ENCODE measurements at regions not wholly inside any gene's neighbourhood (a gene's known extent, or its start where the extent isn't known, plus 50 kb on each side); places are given as distances from the start of the nearest gene placed in this dataset.
A peak's percentile ranks its signal among the peaks of the same experiment; 100 is the strongest.

GRCh38 chr16:85416228-85417109 is 196.7 kb upstream of the GSE1 start:
- peaks cover 7% of the 10 kb centered on the region for H3K79me2 ChIP-seq
- no peak overlapping the region for H3K4me3 ChIP-seq
- peaks cover 11% of the 10 kb centered on the region for H3K4me1 ChIP-seq (ENCODE audit: insufficient read depth)
- no peaks in the 10 kb centered on the region for H3K27me3 ChIP-seq
- H3K27ac ChIP-seq: no peak overlapping the region
- H4K20me1 ChIP-seq (ENCODE audit: insufficient read depth, poor library complexity, severe bottlenecking): no peaks in the 10 kb centered on the region
- H3K36me3 ChIP-seq (replicated peaks; ENCODE audit: insufficient read depth, low read depth): no peaks in the 10 kb centered on the region
- H3K9me3 ChIP-seq (ENCODE audit: low read depth): no peaks in the 10 kb centered on the region
- 74% methylated on average over 24 of the region's 24 CpGs for WGBS (ENCODE audit: low lambda C conversion rate, missing lambda C conversion rate)
- peak; percentile 58 for TF ChIP-seq CTCF (IDR thresholded peaks at IDR 0.05; ENCODE audit: poor library complexity)
- no peak for TF ChIP-seq EZH2 (IDR thresholded peaks at IDR 0.05; ENCODE audit: borderline replicate concordance)
- DNase-seq (ENCODE audit: low spot score): peak; percentile 67
- no peaks in the 10 kb centered on the region for H3K9me2 ChIP-seq (replicated peaks; ENCODE audit: insufficient read depth)
- H3K4me2 ChIP-seq: peak overlapping the region; percentile 42
- no peak overlapping the region for H2AFZ ChIP-seq

GRCh38 chr16:85417156-85417860 is 195.8 kb upstream of the GSE1 start:
- H3K4me2 ChIP-seq: no peak overlapping the region
- H3K79me2 ChIP-seq: peaks cover 7% of the 10 kb centered on the region
- no peaks in the 10 kb centered on the region for H3K27me3 ChIP-seq
- no peak overlapping the region for H3K27ac ChIP-seq
- H3K9me3 ChIP-seq (ENCODE audit: low read depth): no peaks in the 10 kb centered on the region
- peaks cover 20% of the 10 kb centered on the region for H3K4me1 ChIP-seq (ENCODE audit: insufficient read depth)
- H3K9me2 ChIP-seq (replicated peaks; ENCODE audit: insufficient read depth): no peaks in the 10 kb centered on the region
- 92% methylated on average over 14 of the region's 14 CpGs for WGBS (ENCODE audit: low lambda C conversion rate, missing lambda C conversion rate)
- H3K36me3 ChIP-seq (replicated peaks; ENCODE audit: insufficient read depth, low read depth): no peaks in the 10 kb centered on the region
- H4K20me1 ChIP-seq (ENCODE audit: insufficient read depth, poor library complexity, severe bottlenecking): no peaks in the 10 kb centered on the region
- TF ChIP-seq EZH2phosphoT487 (IDR thresholded peaks at IDR 0.05; ENCODE audit: low read depth, severe bottlenecking, unreplicated experiment) (no peak), EZH2 (IDR thresholded peaks at IDR 0.05; ENCODE audit: borderline replicate concordance) (no peak)
- DNase-seq (ENCODE audit: low spot score): no peak
- H2AFZ ChIP-seq: no peak overlapping the region
- H3K4me3 ChIP-seq: no peak overlapping the region

- DNase-seq (ENCODE audit: low spot score): no peak
- Histone ChIP-seq H3K4me1 (ENCODE audit: insufficient read depth) (peaks cover 28% of the 10 kb centered on the region), H3K9me2 (replicated peaks; ENCODE audit: insufficient read depth) (no peaks in the 10 kb centered on the region), H2AFZ (no peak overlapping the region), H3K36me3 (replicated peaks; ENCODE audit: insufficient read depth, low read depth) (no peaks in the 10 kb centered on the region), H3K9me3 (ENCODE audit: low read depth) (no peaks in the 10 kb centered on the region), H4K20me1 (ENCODE audit: insufficient read depth, poor library complexity, severe bottlenecking) (no peaks in the 10 kb centered on the region), H3K27me3 (no peaks in the 10 kb centered on the region), H3K4me3 (no peak overlapping the region), H3K27ac (no peak overlapping the region), H3K79me2 (peaks cover 7% of the 10 kb centered on the region), H3K4me2 (no peak overlapping the region)
- TF ChIP-seq CTCF (IDR thresholded peaks at IDR 0.05; ENCODE audit: poor library complexity) (peak; percentile 4), EZH2 (IDR thresholded peaks at IDR 0.05; ENCODE audit: borderline replicate concordance) (no peak)
- WGBS (ENCODE audit: low lambda C conversion rate, missing lambda C conversion rate): 92% methylated on average over 17 of the region's 17 CpGs
Measured at GRCh38 chr16:85418978-85419491, 194.1 kb upstream of the GSE1 start.

Measured in hepatocyte (in vitro differentiated cells).